ENCODE measurements at regions not wholly inside any gene's neighbourhood (a gene's known extent, or its start where the extent isn't known, plus 50 kb on each side); places are given as distances from the start of the nearest gene placed in this dataset.

DNA sequence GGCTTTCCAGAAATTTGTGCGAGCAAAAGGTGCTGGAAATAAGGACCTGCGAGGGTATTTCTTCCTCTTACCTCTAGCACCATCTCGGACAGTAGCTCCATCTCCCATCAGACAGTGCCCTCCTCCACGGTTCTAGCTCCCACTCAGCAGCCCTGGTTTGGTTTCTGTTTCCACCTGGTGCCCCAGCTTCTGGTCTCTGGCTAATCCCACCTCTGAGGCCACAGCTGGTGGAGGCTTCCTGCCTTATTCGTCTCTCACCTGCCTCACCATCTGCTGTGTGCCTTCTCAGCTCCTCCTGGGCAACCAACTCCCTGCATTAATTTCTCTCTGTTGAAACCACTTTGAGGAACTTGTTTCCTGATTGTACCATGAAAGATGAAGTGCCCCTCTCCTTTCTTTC lies 162.4 kb upstream of the CDYL start:
- DNase-seq, result no peak

DNA sequence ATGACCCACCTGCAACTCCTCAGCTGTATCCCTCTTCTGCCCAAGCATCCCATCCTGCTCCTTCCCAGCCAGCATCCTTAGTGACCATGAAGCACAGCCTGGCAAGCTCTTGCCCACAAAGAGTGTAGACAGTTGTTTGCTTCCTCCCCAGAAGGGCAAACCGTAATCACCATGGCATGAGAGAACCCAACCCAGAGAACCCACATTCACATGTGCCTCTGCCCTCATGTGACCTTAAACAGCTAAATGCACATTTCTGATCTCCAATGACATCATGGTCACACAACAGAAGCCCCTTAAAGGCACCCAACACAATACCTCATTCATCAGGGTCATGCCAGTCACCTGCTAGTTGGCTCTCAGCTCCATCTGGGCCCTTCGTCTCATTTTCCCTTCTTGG lies 162.8 kb upstream of the CDYL start:
- DNase-seq, result no peak

DNA sequence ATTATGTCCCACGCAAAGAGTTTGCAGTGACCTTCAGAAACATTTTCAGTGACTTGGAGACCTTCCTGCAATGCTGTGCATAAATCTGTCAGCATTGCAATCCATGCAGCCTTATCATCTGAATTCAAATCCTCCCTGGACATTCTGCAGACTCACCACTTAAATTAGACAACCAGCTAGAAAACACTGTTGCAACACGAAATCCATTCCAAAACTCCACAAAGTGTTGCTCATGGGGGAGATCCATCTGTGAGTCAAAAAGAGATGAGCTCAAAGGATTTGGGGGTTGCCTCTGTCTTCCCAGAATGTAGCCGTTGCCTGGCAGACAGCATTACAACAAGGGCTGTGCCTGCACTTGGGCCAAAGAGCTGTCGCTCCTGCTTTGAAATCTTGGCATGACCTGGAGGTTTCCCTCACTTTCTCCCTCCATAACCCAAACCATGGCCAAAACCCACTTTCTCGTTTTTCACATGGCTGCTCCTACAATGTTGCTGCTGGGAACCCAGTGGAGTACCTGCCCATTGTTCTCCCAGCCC lies 163.5 kb upstream of the CDYL start:
- no peak for DNase-seq

DNA sequence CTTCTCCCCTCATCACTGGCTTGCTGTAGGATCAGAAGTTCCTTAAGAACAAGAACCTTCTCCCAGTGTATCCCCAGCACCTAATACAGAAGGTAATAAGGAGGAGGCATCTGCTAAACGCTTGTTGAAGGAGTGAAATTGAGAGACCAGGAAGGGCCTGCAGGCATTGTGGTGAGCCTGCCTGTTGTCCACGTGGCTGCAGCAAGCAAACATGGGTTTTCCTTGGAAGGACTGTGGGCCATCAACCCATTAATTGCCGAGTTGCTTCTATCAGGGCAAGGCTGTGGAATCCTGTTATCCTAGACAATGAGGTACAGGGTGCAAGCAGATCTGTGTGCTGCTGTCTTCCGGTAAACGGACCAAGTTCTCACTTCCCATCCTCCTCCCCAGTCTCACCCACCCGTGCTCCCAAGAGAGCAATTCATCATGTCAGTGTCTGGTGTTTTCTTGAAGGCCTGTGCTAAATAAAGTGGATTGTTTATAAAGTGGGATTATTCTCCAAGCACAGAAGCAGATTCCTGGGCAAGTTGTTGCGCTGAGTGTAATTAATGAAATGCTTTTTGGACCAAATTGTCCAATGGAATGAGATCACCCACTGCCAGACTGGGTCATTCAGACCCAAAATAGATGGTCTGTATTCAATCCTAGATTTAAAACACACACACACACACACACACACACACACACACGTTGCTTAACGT lies 164.6 kb upstream of the CDYL start:
- no peak for DNase-seq

DNA sequence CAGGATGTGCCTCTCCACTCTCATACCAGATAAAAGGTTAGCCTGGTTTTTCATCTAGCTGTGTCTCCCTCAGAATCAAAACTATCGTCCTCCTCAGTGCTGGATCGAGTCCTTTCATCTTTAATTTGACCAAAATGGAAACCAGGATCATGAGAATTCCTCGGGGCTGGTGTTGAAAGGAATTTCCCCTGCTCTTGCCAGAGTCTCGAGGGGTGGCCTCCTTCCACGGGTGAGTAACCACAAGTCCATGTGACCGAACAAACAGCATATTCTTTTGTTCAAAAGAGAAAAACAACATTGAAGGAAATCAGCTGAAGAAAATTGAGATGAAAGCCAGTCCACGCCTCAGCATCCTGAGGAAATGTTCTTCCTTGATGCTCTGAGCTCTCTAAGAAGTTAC lies 165.9 kb upstream of the CDYL start:
- no peak for DNase-seq

DNA sequence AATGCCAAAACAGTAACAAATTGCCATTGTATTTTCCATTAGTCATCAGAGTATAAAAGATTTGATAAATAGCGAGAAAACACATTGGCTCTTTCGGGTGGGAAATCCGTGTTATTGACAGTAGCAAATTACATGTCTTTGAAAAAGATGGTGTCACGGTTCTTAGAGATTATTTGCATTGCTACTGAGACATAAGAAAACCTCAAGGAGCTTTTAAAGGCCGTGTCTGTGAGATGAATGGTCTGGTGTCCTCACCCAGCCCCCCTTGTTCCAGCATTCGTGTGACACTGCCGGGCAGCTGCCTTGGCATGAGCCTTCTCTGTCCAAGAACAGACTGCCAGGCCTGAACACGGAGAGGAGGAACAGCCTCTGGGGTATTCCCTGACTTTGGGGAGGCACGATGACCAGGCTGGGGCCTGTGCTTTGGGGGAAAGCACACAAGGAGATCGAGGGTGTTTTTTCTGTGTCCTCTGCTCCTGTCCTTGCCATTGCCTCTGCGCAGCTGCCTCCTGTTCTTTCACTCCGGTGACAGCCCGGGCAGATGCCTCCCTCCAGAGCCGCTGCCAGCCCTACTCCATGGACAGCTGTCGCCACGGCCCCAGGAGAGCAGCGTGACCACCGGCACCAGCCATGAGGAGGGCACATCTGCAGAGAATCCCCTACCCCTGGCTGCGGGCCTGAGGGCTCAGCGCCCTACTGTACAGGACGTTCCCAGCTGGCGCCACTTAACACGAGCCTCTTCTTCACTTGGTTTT lies 167.7 kb upstream of the CDYL start:
- no peak for DNase-seq

DNA sequence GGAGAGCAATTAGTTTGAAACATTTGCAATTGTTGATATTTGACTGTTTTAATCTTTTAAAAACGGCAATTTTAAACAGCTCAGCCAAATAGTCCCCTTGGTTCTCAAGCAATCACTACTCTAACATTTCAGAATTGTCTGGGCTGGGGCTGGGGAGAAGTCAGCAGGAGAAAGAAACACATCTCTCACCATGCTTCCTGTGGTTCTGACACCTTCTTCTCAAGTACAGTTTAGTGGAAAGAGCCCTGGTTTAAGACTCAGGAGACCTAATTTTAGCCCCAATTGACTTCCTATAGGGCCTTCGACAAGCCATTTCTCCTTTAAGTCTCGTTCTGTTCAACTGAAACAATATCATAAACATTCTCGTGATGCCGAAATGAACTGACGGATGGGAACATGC lies 168.4 kb upstream of the CDYL start:
- DNase-seq, result no peak

DNA sequence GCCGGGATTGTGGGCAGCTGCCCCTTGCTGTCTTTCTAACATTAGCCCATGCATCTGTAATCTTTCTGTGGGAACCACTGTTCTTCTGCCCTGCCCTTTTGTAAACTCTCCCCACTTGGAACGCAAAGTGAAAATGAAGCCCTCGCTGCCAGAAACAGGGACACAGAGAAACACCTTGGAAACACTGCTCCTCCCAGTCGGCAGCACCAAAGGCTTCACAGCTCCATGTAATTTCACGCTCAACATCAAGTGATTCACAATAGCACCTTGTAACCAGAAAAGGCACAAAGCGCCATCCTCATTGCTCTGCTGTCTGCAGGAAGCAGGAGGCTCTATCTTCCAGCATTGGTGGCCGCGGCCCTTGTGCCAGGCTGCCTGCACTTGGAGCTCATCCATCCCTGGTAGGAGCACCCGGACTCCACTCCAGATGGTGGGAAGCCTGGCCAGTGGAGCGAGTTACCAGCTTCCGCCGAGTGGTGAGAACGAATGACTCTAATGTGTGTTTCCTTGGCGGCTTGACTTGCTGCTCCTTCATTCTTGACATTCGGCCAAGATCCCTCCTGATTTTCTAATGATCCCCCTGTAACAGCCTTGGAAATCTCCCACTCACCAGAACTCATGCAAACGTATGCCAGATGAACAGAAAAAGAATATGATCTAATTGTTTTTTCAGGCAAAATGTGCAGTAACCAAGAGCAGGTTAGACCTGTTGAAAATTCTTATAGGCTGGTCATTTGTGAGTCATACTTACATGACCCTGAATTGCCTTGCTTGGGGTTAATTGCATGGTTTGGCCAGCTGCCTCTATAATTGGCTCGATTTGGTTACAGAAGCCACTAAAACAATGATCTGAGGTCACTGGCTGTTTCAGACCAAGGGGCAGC lies 169.1 kb upstream of the CDYL start:
- no peak for DNase-seq

DNA sequence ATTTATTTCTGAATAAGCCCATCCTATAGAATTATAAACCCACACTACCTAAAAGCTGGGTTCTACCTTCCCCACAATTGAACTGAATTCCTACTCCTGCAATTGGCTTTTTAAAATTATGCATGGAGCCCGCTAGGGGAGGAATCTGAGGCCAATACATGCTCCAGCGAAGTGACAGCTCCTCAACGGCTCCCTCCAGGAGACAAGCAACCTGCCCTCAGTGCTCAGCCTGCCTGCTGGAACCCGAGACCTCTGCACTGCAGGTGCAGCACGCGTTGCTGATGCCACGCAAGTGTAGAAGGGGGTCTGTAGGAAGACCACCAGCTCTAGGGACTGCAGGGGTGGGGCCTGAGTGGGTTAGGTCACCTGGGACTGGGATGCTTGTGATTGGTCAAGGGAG lies 170.2 kb upstream of the CDYL start:
- DNase-seq, result no peak

DNA sequence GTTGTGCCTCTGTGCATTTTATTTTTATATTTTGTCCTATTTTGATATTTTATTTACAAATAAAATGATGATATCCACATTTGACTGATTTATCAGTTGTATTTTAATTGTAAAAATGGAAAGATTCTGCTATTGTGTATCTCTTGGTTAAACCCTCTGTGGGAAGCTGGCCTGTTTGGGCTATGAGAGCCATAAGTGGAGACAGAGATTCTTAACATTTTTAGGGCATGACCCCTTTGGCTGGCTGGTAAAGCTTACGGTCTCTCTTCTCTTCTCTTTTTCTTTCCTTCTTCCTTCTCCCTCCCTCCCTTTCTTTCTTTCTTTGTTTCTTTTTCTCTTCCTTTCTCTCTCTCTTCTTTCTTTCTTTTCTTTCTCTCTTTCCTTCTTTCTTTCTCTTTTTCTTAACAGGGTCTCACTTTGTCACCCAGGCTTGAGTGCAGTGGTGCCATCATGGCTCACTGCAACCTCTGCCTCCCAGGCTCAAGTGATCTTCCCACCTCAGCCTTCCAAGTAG lies 172.3 kb upstream of the CDYL start:
- no peak for DNase-seq

DNA sequence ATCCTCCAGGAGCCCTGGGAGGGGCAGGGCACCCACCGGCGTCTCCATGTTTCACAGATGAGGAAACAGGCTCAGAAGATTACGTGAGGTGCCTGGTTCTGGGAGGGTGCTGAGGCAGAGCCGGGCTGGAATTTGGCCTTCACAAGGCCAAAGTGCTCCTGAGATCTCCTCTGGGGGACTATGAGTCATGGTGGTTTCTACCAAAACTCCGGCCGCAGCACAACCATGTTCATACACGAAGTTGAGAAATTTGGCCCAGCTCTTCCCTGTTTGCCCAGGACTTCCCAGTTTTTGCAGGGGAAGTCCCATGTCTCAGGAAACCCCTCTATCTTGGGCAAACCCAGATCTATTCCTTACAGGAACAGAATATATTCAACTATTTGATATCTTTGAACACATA lies 172.9 kb upstream of the CDYL start:
- no peak for DNase-seq

DNA sequence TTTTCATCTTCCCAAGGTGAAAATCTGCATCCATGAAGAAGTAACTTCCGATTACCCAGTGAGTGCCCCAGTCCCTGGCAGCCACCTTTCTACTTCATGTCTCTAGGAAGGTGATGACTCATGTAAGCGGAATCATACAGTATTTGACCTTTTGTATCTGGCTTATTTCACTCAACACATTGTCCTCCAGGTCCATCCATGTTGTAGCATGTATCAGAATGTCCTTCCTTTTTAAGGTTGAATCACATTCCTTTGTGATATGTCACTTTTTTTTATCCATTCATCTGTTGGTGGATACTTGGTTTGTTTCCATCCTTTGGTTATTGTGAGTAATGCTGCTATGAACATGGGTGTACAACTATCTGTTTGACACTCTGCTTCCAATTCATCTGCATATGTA lies 176.3 kb upstream of the CDYL start:
- DNase-seq, result no peak

DNA sequence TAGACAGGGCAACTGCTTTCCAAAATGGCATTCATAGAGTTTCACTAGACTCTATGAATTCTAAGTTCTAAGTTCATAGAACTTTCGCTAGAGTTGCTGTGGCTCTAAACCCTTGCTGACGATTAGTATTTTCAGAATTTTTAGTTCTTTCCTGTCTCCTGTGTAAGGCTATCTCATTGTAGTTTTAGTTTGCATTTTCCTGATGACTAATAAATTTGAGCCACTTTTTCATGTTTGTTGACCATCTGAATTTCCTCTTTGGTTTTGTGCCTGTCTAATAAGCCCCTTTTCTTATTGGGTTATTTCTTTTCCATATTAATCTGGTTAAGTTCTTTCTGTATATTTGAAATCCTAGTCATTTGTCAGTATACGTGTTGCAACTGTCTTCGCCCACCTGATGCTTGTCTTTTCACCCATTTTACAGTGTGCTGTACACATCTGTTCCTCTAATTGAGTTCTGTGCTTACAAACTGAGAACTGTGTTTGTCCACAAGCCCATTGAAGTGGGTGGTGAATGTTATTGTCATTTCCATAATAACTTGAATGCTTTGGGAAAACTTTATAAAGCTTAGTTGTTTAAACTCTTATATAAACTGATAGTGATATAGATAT lies 177.7 kb upstream of the CDYL start:
- no peak for DNase-seq

DNA sequence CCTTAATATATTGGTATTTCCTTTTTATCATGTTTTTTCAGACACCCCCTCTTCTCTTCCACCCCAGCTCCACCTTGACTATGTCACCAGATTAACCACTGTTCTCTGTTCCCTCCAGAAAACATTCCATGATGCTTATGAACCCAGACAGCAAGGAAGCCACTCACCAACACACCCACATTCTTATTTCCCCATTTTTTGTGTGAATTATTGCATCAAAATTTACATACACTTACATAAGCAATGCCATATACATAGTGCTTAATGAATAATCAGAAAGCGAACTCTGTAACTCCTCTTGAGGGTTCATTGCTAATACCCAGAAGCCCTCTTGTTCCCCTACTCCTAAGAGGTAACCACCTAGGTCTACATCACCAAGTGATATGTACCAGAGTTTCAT lies 182.3 kb upstream of the CDYL start:
- no peak for DNase-seq

DNA sequence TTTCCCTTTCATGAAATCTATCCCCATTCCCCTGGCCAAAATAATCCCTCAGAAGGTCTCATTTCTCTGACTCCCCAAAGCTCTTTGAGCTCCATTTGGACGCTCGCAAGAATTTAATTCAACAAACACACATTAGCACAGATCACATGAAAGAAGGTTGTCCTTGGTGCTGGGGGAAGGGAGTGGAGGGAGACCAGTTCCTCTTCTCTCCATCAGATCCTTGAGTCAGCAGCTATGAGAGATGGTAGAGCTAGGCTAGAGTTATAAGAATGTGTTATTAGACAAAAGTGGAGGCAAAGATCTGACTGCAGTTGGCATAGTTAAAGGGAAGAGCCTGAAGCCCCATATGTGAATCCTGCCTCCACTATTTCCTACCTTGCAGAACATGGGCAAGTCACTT lies 184.2 kb upstream of the CDYL start:
- no peak for DNase-seq

DNA sequence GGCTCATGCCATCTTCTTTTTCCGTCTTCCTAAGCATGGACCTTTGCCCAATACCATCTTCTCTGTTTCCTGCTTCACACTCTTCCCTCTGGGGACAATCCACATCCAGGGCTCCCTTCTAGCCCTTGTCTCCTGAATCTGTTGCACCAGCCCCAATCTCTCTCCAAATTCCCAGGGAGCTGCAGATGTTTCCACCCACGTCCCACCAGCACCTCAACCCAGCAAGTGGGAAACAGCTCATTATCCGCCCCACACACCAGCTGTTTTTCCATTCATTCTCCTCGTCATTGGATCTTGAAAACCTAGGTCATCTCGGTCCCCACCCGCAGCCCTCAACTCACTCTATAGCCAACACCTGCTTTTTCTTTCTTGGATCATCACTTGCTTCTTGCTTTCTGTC lies 185.0 kb upstream of the CDYL start:
- DNase-seq, result no peak

DNA sequence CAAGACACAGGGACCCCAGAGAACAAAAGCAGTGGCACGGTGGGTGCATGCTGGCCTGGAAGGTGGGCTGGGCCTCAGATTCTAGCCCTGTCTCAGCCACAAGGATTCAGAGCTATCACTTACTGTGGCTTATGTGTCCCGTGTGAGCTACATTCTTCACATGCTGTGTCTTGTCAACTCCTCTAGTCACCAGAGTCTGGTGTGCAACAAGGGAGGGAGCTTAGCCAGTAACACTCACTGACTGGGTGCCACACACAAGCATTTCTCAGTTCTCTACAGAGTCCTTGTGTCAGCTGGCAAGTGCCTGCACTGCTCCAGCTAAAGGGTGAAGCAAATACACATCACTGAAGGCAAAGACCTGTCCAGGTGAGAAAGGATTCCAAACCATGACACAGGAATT lies 186.9 kb upstream of the CDYL start:
- no peak for DNase-seq

DNA sequence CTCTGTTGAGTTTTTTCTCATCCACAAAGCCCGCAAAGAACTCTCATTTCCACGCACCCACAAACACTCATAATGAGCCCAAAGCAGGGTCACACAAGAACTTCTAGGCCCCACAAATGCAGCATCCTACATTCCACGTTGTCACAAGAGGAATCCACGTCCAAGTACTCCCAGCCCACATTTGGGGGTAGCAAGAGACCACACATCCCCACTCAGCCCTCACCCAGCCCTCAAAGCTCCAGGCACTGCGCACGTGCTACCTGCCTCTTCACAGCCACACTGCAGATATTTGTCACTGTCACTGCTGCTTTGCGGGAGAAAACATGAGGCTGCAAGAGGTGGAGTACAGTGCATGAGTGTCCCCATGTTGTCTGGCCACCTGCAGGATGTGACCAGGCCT lies 187.6 kb upstream of the CDYL start:
- no peak for DNase-seq

DNA sequence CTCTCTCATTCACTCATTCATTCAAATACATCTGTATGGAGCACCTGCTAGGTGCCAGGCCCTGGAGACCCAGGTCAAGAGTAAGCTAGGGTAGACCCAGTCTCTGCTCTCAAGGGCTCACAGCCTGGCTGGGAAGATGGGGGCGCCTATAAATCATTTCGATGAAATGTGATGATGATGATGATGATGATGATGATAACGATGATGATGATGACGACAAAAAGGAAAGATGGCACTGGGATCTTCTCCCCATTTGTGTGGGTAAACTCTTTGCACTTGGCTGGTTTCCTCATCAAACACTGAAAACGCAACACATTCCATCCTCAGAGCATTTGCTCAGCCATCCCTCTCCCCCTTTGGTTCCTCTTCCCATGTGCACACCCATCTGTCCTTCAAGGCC lies 188.0 kb upstream of the CDYL start:
- DNase-seq, result no peak

DNA sequence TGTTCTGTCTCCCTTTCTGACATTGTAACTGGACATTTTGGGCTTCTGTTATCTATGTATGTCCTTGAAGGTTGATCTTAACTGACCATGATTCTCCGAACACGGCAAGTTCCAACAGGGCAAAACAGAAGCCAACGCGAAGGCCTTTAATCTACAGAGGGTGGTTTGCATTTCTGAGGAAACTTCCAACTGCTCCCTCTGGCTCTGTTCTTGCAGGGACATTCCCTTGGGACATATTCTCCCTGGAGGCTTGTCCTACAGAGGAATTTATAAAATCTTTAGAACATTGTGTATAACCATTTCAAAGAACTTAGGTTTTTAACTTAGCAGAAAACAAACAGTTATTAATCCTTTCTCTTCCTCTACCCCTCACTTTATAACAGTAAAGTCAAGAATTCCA lies 189.0 kb upstream of the CDYL start:
- DNase-seq, result no peak

DNA sequence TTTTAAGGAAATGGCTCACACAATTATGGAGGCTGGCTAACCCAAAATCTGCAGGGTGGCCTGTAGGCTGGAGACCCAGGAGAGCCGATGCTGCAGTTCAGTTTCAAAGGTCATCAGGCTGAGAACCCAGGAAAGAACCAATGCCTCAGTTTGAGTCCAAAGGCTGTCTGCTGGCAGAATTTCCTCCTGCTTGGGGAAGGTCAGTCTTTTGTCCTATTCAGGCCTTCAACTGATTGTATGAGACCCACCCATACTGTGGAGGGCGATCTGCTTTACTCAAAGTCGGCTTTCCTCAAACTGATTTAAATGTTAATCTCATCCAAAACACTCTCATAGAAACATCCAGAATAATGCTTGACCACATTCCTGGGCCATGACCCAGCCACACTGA lies 189.7 kb upstream of the CDYL start:
- DNase-seq, result no peak

DNA sequence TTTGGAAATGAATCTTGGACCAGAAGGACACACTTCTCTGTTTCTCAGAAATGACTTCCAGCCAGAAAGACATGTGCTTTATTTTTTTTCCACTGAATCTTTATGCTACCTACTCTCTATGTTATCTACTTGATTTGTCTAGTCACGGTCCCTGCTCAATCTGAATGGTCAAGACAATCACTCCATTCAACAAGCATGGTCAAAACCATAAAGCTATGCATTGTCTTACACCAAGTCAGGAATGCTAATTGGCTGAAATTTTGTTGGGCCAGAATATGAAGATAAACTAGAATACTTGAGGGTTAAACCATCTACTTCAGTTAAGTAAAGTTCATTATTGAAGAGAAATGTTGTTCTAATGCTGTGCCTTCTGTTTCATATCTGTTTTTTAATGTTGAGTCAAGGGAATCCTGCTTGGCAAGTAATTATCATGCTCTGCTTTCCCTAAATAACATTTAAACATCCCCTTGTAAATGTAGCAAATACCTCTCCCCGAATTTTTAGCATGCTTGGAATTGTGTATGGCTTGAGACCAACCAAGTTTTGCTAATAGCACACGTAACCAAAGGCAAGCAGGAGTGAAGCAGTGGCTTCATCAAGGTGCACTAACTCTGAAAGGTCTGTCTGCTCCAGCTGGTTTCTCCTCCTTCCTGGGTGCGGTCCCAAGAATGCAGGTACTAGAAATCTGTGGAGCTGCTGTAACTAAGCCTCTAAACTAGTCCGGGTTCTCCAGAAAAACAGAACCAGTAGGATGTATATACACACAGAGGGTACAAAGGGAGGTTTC lies 190.3 kb upstream of the CDYL start:
- DNase-seq, result no peak

Measured in GDM1 (cell line).